Muscle of arm (tissue), 1 donor: ENCODE measurements at regions not wholly inside any gene's neighbourhood (a gene's known extent, or its start where the extent isn't known, plus 50 kb on each side); places are given as distances from the start of the nearest gene placed in this dataset.
"Not testable (repeated sequence)": the region's sequence is repeated elsewhere in the genome, so short reads cannot be mapped to it uniquely, and the experiment has no call there.

Experiments
- DNase-seq: peaks from one replicate; pipeline ENCODE4 v3.0.0-alpha.2; 2013

- DNase-seq, result no peak
Measured at GRCh38 chr3:132084982-132085381, 50.2 kb upstream of the CPNE4 start.

GRCh38 chr3:132087356-132087755 lies 52.5 kb upstream of the CPNE4 start:
- DNase-seq, result no peak

GRCh38 chr3:132088291-132088690 lies 53.5 kb upstream of the CPNE4 start:
- DNase-seq, result no peak

DNA sequence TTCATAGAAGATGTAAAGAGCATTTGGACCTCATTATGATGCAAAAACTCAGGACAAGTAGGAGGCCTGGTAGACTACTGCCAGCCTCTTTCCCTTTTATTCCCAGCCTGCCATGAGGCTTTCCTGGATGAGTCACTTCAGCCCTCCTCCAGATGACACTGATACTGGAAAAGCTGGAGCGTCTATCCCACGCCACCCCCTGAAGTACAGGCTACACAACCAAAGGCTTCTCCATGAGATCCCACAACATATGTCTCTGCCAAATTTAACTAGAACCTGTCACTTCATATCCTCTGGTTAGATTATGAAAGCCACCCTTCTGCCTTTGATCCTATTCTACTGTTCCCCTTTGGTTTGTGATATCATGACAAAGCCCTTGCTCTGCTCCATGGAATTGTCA lies 56.1 kb upstream of the CPNE4 start:
- DNase-seq, result no peak

DNA sequence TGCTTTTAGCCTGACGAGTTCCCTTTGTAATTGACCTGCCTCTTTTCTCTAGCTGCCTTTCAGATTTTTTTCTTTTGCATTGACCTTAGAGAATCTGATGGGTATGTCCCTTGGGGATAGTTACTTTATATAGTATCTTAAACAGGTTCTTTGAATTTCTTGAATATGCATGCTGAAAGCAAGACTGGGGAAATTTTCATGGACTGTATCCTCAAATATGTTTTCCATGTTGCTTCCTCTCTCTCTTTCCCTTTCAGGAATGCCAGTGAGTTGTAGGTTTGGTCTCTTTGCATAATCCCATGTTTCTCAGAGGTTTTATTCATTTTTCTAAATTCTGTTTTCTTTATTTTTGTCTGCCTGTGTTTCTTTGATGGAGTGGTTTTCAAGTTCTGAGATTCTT lies 81.8 kb upstream of the CPNE4 start:
- DNase-seq, result no peak

- DNase-seq, result no peak
Measured at GRCh38 chr3:132117642-132118041, 82.8 kb upstream of the CPNE4 start.

DNA sequence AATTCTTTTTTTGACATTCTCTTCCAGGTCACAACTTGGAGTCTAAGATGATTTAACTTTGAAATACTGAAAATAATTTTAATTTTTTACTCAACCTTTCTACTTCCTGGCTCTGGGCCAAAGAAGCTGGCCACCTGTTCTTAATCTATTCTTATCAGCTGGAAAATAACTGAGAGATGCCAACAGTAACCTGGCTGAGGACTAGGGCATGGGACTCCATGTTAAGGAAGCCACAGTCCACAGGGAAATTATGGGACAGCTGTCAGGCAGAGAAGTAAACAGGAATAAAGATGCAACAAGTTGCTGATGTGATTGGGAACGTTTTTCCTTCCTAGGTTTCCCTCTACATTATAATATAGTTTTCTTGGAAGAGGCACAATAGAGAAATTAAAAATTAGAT lies 84.7 kb upstream of the CPNE4 start:
- DNase-seq, result no peak

GRCh38 chr3:132124096-132124495 lies 89.3 kb upstream of the CPNE4 start:
- no peak for DNase-seq

- DNase-seq, result no peak
Measured at GRCh38 chr3:132124651-132125284, 90.0 kb upstream of the CPNE4 start.

DNA sequence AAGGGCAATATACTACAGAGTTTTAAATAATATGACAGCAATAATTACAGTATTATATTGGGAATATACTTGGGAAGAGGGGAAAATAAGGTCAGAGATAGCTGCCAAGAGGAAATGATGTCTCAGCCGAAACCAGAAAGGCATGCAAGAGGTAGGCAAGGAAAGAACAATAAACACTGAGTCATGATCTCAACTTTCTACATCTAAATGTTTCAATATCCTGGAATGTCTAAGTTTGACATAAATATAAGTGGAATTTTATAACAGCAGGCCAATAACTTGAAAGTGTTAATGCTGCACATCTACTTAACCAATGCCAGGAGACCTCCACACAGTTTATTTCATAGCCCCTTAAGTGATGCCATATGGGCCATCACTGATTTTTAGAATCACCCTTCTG lies 99.8 kb upstream of the CPNE4 start:
- no peak for DNase-seq

GRCh38 chr3:132135628-132136333 lies 101.0 kb upstream of the CPNE4 start:
- no peak for DNase-seq

GRCh38 chr3:132136334-132136716 lies 101.5 kb upstream of the CPNE4 start:
- DNase-seq, result no peak

DNA sequence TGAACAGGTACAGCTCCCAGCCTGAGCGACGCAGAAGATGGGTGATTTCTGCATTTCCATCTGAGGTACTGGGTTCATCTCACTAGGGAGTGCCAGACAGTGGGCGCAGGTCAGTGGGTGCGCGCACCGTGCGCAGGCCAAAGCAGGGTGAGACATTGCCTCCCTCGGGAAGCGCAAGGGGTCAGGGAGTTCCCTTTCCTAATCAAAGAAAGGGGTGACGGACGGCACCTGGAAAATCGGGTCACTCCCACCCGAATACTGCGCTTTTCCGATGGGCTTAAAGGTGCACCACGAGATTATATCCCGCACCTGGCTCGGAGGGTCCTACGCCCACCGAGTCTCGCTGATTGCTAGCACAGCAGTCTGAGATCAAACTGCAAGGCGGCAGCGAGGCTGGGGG lies 102.1 kb upstream of the CPNE4 start:
- DNase-seq, result not testable (repeated sequence)

GRCh38 chr3:132145833-132146232 lies 111.0 kb upstream of the CPNE4 start:
- peak; percentile 3 for DNase-seq

GRCh38 chr3:132154619-132155018 lies 119.8 kb upstream of the CPNE4 start:
- DNase-seq, result no peak

DNA sequence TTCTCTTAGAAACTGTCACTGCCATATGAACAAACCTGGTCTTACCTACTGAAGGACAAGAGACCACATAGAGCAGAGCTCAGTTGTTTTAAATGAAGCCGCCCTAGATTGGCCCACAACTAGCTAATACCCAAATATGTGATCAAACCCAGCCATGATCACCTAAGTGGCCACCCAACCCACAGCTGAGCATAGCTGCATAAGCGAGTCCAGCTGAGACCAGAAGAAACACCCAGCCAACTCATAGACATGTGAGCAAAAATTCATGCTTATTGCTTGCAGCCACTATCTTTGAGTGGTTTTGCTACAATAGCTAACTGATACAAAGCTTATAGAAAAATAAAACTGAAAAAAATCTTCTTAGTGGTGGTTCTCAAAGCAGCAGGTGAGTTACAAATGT lies 124.3 kb upstream of the CPNE4 start:
- no peak for DNase-seq

DNA sequence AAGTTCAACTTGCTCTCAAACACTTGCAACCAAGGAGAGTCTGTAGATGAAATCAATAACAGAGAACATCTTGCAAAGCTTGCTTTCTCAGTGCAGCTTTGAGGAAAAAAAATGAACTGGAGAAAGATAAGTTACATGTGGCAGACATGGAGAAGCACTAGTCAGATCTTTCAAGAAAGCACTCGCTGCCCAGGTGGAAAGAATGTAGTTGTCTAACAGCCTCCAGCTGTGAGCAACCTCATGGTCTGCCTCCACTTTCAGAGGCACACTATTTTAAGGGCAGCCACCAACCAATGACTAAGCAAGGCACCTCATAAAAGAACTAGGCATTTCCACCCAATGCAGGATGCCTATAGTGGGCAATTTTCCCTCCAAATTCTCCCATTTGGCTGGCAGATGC lies 125.4 kb upstream of the CPNE4 start:
- DNase-seq, result no peak

- no peak for DNase-seq
Measured at GRCh38 chr3:132161608-132162007, 126.8 kb upstream of the CPNE4 start.

DNA sequence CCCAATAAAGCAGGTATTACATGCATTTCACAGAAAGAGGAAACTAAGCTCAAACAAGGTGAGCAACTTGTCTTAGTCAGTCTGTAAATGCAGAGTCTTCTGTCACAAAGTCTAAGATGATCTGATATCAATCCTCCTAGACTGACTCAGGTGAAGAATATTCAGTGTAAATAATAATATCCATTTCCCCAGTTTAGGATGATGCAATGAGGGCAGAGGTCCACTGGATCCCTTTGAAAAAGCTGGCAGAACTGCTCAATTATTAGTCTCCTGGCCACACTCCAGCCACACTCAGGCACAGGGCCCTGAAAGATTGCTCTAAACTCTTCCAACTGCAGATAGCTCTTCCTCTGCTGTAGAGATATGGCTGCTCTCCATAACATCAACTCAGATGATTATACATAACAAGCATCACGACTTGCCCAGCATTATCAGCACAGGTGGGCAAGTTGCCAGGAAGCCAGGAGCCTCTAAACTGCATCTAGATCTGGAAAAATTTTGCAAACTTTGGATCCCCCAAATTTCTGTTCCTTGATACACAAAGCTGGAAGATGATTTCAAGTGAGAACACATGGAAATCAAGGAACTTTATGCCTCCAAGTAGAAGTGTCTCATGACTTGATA lies 129.8 kb upstream of the CPNE4 start:
- DNase-seq, result no peak

- no peak for DNase-seq
Measured at GRCh38 chr3:132167870-132168269, 133.1 kb upstream of the CPNE4 start.

DNA sequence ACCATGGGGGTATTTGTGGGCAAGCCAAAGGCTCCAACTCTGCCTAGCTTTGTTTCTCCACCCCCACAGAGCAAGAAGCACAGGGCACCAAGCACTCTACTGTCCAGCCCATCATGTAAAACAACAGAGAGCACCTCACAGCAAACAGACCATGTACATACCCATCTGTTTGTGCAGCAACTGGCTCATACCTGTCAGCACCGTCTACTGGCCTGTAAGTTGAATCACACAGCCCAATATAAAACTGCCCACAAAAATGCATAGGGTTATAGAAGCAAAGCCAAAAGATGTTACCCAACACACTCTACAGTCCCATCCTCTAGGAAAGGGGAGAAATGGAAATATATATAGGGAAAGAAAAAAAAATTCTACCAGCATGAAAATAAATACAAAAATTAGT lies 139.7 kb upstream of the CPNE4 start:
- no peak for DNase-seq

- peak; percentile 17 for DNase-seq
Measured at GRCh38 chr3:132180337-132180791, 136.8 kb upstream of the ACP3 start.

- no peak for DNase-seq
Measured at GRCh38 chr3:132183811-132184210, 133.4 kb upstream of the ACP3 start.
